ENCODE measurements at regions not wholly inside any gene's neighbourhood (a gene's known extent, or its start where the extent isn't known, plus 50 kb on each side); places are given as distances from the start of the nearest gene placed in this dataset.

DNA sequence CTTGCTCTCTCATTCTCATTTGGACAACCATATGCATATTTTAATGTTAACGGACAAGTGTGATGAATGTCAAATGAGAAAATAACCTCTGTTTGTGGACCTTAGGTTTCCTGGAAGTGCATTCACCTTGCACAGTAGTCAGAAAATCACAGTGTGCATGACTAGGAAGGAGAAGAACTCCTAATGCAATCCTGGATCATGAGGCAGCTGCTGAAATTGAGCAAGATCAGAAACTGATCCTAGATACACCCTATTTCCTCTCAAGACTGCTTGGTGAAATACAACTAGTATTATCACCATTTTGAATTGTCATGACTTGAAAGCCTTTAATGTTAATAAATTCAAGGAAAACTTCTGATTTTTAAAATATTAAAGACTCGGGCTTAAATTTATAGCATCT is 1148.9 kb downstream of the STIM2 start:
- no peak for TF ChIP-seq EZH2 (IDR thresholded peaks at IDR 0.05; ENCODE audit: insufficient read depth, poor library complexity, severe bottlenecking)
- no peak for TF ChIP-seq EZH2phosphoT487 (IDR thresholded peaks at IDR 0.05; ENCODE audit: insufficient read depth, low read depth)
